ENCODE measurements at regions not wholly inside any gene's neighbourhood (a gene's known extent, or its start where the extent isn't known, plus 50 kb on each side); places are given as distances from the start of the nearest gene placed in this dataset.

DNA sequence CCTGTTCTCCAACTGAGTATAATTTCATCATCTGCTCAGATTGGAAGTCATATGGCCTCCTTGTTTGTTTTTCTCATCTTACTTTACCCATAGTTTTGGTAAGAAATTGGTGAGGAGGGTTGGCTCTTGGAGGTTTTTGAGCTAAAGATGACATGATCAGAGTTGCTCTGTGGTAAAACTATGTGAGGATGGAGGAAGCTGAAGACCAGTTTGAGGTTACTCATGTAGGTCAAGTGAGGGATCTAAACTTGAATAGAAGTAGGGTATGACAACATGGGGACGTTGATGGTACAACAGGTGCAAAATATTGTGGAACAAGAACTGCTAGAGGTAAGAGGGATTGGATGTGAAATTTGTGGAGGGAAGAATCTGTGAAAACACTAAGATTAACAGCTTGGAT lies 87.7 kb upstream of the NEO1 start:
- TF ChIP-seq POLR2A (IDR thresholded peaks at IDR 0.05; ENCODE audit: extremely low read depth, insufficient read length), result no peak
- no peak overlapping the region for H3K4me3 ChIP-seq (ENCODE audit: low read depth, low read length)
- no peak for DNase-seq (ENCODE audit: low read depth)

DNA sequence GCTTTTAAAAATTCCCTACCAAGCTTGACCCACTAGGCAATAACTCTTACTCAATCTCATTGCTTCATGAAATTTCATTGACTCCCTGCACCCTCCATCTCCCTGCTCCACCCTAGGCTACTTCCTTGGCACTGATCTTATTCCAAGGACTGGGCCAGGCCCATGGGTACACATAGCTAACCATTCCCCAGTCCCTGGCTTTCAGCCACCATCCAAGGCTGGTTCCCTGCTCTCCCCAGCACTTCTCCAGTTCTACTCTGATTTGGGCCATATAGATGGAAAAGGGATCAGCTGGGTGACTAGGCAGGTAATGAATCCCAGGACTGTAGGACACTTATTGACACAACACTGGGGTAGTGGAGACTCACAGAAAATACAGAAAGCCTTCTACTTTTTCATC lies 88.1 kb upstream of the NEO1 start:
- TF ChIP-seq CTCF (IDR thresholded peaks at IDR 0.05; ENCODE audit: low read depth, low read length) (no peak), MYC (IDR thresholded peaks at IDR 0.05; ENCODE audit: low read depth, low read length) (no peak), POLR2A (IDR thresholded peaks at IDR 0.05; ENCODE audit: extremely low read depth, insufficient read length) (no peak)
- TF ChIP-seq, protein P1, sequence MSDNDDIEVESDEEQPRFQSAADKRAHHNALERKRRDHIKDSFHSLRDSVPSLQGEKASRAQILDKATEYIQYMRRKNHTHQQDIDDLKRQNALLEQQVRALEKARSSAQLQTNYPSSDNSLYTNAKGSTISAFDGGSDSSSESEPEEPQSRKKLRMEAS (IDR thresholded peaks at IDR 0.05; ENCODE audit: low read depth, low read length), result no peak
- DNase-seq (ENCODE audit: low read depth), result no peak

DNA sequence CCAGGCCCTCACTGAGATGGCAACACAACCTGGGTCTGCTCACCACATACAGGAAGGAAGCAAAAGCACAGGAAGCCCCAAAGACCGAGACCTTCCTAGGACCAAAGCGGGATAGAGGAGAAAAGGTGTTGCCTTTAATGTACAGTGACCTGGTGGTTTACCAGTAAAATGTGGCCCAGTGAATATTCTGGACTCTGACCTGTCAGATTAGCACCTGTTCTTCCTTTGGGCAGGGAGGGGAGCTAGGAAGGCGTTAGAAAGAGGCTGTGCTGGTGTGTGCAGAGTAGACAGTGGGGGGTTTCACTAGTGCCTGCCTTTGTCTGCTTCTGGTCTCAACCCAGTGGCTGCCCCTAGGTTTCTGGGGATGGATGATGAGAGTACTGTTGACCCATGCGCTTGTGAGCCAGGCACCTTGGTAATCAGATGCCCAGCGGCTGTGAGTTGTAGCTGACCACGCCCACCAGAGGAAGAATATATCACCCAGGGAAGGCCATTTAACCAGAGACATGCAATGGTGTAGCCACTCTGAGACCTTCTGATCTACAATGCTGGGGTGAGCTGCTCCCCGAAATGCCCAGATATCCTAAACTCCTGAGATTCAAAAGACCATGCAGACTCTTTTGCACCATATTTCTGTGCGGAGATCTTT lies 90.1 kb upstream of the NEO1 start:
- TF ChIP-seq, protein P1 (IDR thresholded peaks at IDR 0.05; ENCODE audit: low read depth, low read length), result no peak
- DNase-seq (ENCODE audit: low read depth), result no peak
- H3K4me3 ChIP-seq (ENCODE audit: low read depth, low read length), result no peak overlapping the region

More for the DNA sequence above, 88.1 kb upstream of the NEO1 start:
- no peak overlapping the region for H3K4me3 ChIP-seq (ENCODE audit: low read depth, low read length)

GRCh38 chr15:72961346-72961745 lies 90.9 kb upstream of the NEO1 start:
- no peak for DNase-seq (ENCODE audit: low read depth)
- TF ChIP-seq, protein P1 (IDR thresholded peaks at IDR 0.05; ENCODE audit: low read depth, low read length), result no peak
- TF ChIP-seq CTCF (IDR thresholded peaks at IDR 0.05; ENCODE audit: low read depth, low read length) (no peak), POLR2A (IDR thresholded peaks at IDR 0.05; ENCODE audit: extremely low read depth, insufficient read length) (no peak), MYC (IDR thresholded peaks at IDR 0.05; ENCODE audit: low read depth, low read length) (no peak)
- H3K4me3 ChIP-seq (ENCODE audit: low read depth, low read length), result no peak overlapping the region

- H3K4me3 ChIP-seq (ENCODE audit: low read depth, low read length), result no peak overlapping the region
- TF ChIP-seq MYC (IDR thresholded peaks at IDR 0.05; ENCODE audit: low read depth, low read length) (no peak), CTCF (IDR thresholded peaks at IDR 0.05; ENCODE audit: low read depth, low read length) (no peak), POLR2A (IDR thresholded peaks at IDR 0.05; ENCODE audit: extremely low read depth, insufficient read length) (no peak)
- TF ChIP-seq, protein P1 (IDR thresholded peaks at IDR 0.05; ENCODE audit: low read depth, low read length), result no peak
- DNase-seq (ENCODE audit: low read depth), result no peak
Measured at GRCh38 chr15:72958634-72959033, 93.6 kb upstream of the NEO1 start.

DNA sequence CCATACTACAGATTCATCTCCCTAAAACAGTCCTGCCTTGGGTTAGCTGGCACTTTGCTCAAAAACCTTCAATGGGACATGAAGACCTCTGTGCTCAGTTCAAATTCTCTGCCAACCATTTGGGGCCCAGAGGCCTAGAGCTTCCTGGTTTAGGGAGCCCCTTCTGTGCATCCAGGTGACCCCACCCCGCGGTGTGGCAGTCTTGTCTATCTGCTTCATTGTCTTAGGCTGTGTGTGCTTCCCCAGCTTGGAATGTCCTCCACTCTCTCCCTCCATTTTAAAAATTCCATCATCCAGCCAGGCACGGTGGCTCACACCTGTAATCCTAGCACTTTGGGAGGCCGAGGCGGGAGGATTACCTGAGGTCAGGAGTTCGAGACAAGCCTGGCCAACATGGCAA lies 99.0 kb upstream of the NEO1 start:
- H3K4me3 ChIP-seq (ENCODE audit: low read depth, low read length), result no peak overlapping the region
- TF ChIP-seq POLR2A (IDR thresholded peaks at IDR 0.05; ENCODE audit: extremely low read depth, insufficient read length) (no peak), MYC (IDR thresholded peaks at IDR 0.05; ENCODE audit: low read depth, low read length) (no peak), CTCF (IDR thresholded peaks at IDR 0.05; ENCODE audit: low read depth, low read length) (no peak)
- TF ChIP-seq, protein P1 (IDR thresholded peaks at IDR 0.05; ENCODE audit: low read depth, low read length), result no peak
- DNase-seq (ENCODE audit: low read depth), result no peak

GRCh38 chr15:72952151-72952550 lies 100.1 kb upstream of the NEO1 start:
- no peak for DNase-seq (ENCODE audit: low read depth)
- H3K4me3 ChIP-seq (ENCODE audit: low read depth, low read length), result no peak overlapping the region
- no peak for TF ChIP-seq MYC (IDR thresholded peaks at IDR 0.05; ENCODE audit: low read depth, low read length)
- TF ChIP-seq CTCF (IDR thresholded peaks at IDR 0.05; ENCODE audit: low read depth, low read length), result no peak
